ENCODE measurements at regions not wholly inside any gene's neighbourhood (a gene's known extent, or its start where the extent isn't known, plus 50 kb on each side); places are given as distances from the start of the nearest gene placed in this dataset.
A peak's percentile ranks its signal among the peaks of the same experiment; 100 is the strongest.
"Not testable (repeated sequence)": the region's sequence is repeated elsewhere in the genome, so short reads cannot be mapped to it uniquely, and the experiment has no call there.

GRCh38 chr4:183816882-183817509 lies 88.1 kb upstream of the STOX2 start:
- DNase-seq = no peak

- not testable (repeated sequence) for DNase-seq
These were observed 86.5 kb upstream of the STOX2 start for GRCh38 chr4:183818591-183818990.

GRCh38 chr4:183821076-183821853 lies 83.8 kb upstream of the STOX2 start:
- DNase-seq = no peak

GRCh38 chr4:183823434-183823833 lies 81.7 kb upstream of the STOX2 start:
- no peak for DNase-seq

- DNase-seq = no peak
These were observed 79.8 kb upstream of the STOX2 start for GRCh38 chr4:183825346-183825745.

GRCh38 chr4:183826461-183826860 lies 78.6 kb upstream of the STOX2 start:
- DNase-seq = no peak

GRCh38 chr4:183828125-183828524 lies 77.0 kb upstream of the STOX2 start:
- no peak for DNase-seq

- no peak for DNase-seq
These were observed 76.3 kb upstream of the STOX2 start for GRCh38 chr4:183828839-183829238.

GRCh38 chr4:183830438-183830985 lies 74.6 kb upstream of the STOX2 start:
- DNase-seq = no peak

- no peak for DNase-seq
These were observed 74.1 kb upstream of the STOX2 start for GRCh38 chr4:183831026-183831446.

- DNase-seq = no peak
These were observed 73.4 kb upstream of the STOX2 start for GRCh38 chr4:183831683-183832082.

- DNase-seq = no peak
These were observed 72.2 kb upstream of the STOX2 start for GRCh38 chr4:183832776-183833450.

- no peak for DNase-seq
These were observed 70.9 kb upstream of the STOX2 start for GRCh38 chr4:183834252-183834651.

- DNase-seq = no peak
These were observed 67.9 kb upstream of the STOX2 start for GRCh38 chr4:183837222-183837621.

- no peak for DNase-seq
These were observed 66.0 kb upstream of the STOX2 start for GRCh38 chr4:183838987-183839712.

- DNase-seq = peak; percentile 50 to 53
These were observed 64.8 kb upstream of the STOX2 start for GRCh38 chr4:183840311-183840710.

GRCh38 chr4:183841001-183841400 lies 64.1 kb upstream of the STOX2 start:
- DNase-seq = no peak

- no peak for DNase-seq
These were observed 63.0 kb upstream of the STOX2 start for GRCh38 chr4:183842129-183842528.

- no peak for DNase-seq
These were observed 61.8 kb upstream of the STOX2 start for GRCh38 chr4:183843248-183843671.

- DNase-seq = no peak
These were observed 58.2 kb upstream of the STOX2 start for GRCh38 chr4:183846951-183847350.

GRCh38 chr4:183848805-183849204 lies 56.3 kb upstream of the STOX2 start:
- DNase-seq = no peak

- no peak for DNase-seq
These were observed 52.1 kb upstream of the STOX2 start for GRCh38 chr4:183852910-183853547.

Measured in CD4-positive, alpha-beta T cell treated with Interleukin-4 for 1 hour (primary cell).